ENCODE measurements at regions not wholly inside any gene's neighbourhood (a gene's known extent, or its start where the extent isn't known, plus 50 kb on each side); places are given as distances from the start of the nearest gene placed in this dataset.

DNA sequence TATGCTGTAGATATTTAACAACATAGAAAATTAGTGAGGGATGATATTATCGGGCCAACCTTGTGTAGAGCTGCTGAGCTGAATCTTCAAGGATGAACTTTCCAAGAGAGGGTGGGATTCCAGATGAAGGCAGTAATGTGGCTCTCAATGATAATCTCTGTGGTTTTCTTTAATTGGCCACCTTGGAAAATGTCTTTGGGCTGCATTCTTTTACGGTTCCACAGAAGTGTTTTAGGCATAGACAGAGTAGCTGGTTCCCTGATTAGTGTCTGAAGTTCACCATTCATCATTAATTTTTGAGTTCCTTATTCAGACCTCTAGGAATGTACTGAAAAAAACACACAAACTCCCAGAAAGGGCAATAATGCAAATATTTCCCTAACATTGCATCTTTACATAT, 1566.9 kb upstream of the PIK3C3 start:
- Histone ChIP-seq H3K4me2 (ENCODE audit: low read depth, low read length, poor library complexity, severe bottlenecking) (no peak overlapping the region), H3K36me3 (ENCODE audit: low read length) (no peaks in the 10 kb centered on the region), H3K79me2 (ENCODE audit: insufficient read depth, low read length) (no peaks in the 10 kb centered on the region), H3K9me2 (replicated peaks; ENCODE audit: insufficient read depth, low read length) (no peaks in the 10 kb centered on the region), H2AFZ (ENCODE audit: low read depth, low read length, severe bottlenecking) (no peak overlapping the region), H3K4me3 (ENCODE audit: insufficient read depth, low read length, poor library complexity, severe bottlenecking) (no peak overlapping the region), H3K27me3 (ENCODE audit: low read length) (no peaks in the 10 kb centered on the region), H4K20me1 (ENCODE audit: low read depth, low read length) (no peaks in the 10 kb centered on the region), H3F3A (ENCODE audit: insufficient read depth) (no peaks in the 10 kb centered on the region), H3K9ac (ENCODE audit: low read length) (no peak overlapping the region), H3K27ac (ENCODE audit: low read depth, low read length) (no peak overlapping the region), H3K9me3 (ENCODE audit: insufficient read depth, low read length) (no peaks in the 10 kb centered on the region)
- TF ChIP-seq EZH2phosphoT487 (conservative IDR thresholded peaks at IDR 0.05; ENCODE audit: low read length), result no peak
- TF ChIP-seq, protein P1, sequence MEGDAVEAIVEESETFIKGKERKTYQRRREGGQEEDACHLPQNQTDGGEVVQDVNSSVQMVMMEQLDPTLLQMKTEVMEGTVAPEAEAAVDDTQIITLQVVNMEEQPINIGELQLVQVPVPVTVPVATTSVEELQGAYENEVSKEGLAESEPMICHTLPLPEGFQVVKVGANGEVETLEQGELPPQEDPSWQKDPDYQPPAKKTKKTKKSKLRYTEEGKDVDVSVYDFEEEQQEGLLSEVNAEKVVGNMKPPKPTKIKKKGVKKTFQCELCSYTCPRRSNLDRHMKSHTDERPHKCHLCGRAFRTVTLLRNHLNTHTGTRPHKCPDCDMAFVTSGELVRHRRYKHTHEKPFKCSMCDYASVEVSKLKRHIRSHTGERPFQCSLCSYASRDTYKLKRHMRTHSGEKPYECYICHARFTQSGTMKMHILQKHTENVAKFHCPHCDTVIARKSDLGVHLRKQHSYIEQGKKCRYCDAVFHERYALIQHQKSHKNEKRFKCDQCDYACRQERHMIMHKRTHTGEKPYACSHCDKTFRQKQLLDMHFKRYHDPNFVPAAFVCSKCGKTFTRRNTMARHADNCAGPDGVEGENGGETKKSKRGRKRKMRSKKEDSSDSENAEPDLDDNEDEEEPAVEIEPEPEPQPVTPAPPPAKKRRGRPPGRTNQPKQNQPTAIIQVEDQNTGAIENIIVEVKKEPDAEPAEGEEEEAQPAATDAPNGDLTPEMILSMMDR (IDR thresholded peaks at IDR 0.05; ENCODE audit: insufficient read depth, low read length, poor library complexity, severe bottlenecking), result no peak

DNA sequence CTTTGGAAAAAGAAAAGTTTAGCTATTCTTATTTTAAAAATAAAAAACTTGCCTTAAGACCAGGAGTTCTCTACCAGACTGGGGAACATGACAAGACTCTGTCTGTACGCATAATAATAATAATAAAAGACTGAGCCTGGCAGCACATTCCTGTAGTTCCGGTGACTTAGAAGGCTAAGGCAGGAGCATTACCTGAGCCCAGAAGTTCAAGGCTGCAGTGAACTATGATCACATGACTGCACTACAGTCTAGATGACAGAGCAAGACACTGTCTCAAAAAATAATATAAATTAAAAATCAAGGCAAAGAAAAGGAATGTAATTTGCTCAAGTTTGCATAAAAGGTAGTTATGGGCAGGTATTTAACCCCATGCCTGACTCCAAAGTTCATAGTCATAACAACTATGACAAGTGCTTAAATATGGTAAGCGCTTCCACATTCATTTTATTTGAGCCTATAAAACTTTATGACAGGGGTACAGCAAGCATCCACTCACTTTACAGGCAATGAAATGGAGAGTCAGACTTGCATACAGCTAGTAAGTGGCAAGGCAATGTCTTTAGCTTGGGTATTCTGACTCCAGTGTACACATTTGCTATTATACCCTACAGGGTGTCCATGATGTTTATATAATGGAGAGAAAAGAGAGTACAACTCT, 1567.8 kb upstream of the PIK3C3 start:
- no peak overlapping the region for H3K4me3 ChIP-seq (ENCODE audit: insufficient read depth, low read length, poor library complexity, severe bottlenecking)
- no peaks in the 10 kb centered on the region for H3K36me3 ChIP-seq (ENCODE audit: low read length)
- no peak overlapping the region for H3K4me2 ChIP-seq (ENCODE audit: low read depth, low read length, poor library complexity, severe bottlenecking)
- no peak overlapping the region for H3K27ac ChIP-seq (ENCODE audit: low read depth, low read length)
- no peaks in the 10 kb centered on the region for H3F3A ChIP-seq (ENCODE audit: insufficient read depth)
- H3K79me2 ChIP-seq (ENCODE audit: insufficient read depth, low read length), result no peaks in the 10 kb centered on the region
- no peaks in the 10 kb centered on the region for H3K9me3 ChIP-seq (ENCODE audit: insufficient read depth, low read length)
- TF ChIP-seq EZH2phosphoT487 (conservative IDR thresholded peaks at IDR 0.05; ENCODE audit: low read length), result no peak
- TF ChIP-seq, protein P1 (IDR thresholded peaks at IDR 0.05; ENCODE audit: insufficient read depth, low read length, poor library complexity, severe bottlenecking), result no peak
- no peak overlapping the region for H2AFZ ChIP-seq (ENCODE audit: low read depth, low read length, severe bottlenecking)
- no peak overlapping the region for H3K9ac ChIP-seq (ENCODE audit: low read length)
- no peaks in the 10 kb centered on the region for H4K20me1 ChIP-seq (ENCODE audit: low read depth, low read length)
- no peaks in the 10 kb centered on the region for H3K27me3 ChIP-seq (ENCODE audit: low read length)
- H3K9me2 ChIP-seq (replicated peaks; ENCODE audit: insufficient read depth, low read length), result no peaks in the 10 kb centered on the region

- Histone ChIP-seq H3K9me2 (replicated peaks; ENCODE audit: insufficient read depth, low read length) (no peaks in the 10 kb centered on the region), H3K27me3 (ENCODE audit: low read length) (no peaks in the 10 kb centered on the region), H3K79me2 (ENCODE audit: insufficient read depth, low read length) (no peaks in the 10 kb centered on the region), H3F3A (ENCODE audit: insufficient read depth) (no peaks in the 10 kb centered on the region), H3K36me3 (ENCODE audit: low read length) (no peaks in the 10 kb centered on the region), H3K9ac (ENCODE audit: low read length) (no peak overlapping the region), H3K4me3 (ENCODE audit: insufficient read depth, low read length, poor library complexity, severe bottlenecking) (no peak overlapping the region), H4K20me1 (ENCODE audit: low read depth, low read length) (no peaks in the 10 kb centered on the region), H3K27ac (ENCODE audit: low read depth, low read length) (no peak overlapping the region), H3K9me3 (ENCODE audit: insufficient read depth, low read length) (no peaks in the 10 kb centered on the region), H3K4me2 (ENCODE audit: low read depth, low read length, poor library complexity, severe bottlenecking) (no peak overlapping the region), H2AFZ (ENCODE audit: low read depth, low read length, severe bottlenecking) (no peak overlapping the region)
- TF ChIP-seq, protein P1 (IDR thresholded peaks at IDR 0.05; ENCODE audit: insufficient read depth, low read length, poor library complexity, severe bottlenecking), result no peak
- no peak for TF ChIP-seq EZH2phosphoT487 (conservative IDR thresholded peaks at IDR 0.05; ENCODE audit: low read length)
Measured at GRCh38 chr18:40382197-40382596, 1572.8 kb upstream of the PIK3C3 start.

Data from SU-DHL-6 (cell line).